ENCODE measurements at regions not wholly inside any gene's neighbourhood (a gene's known extent, or its start where the extent isn't known, plus 50 kb on each side); places are given as distances from the start of the nearest gene placed in this dataset.

DNA sequence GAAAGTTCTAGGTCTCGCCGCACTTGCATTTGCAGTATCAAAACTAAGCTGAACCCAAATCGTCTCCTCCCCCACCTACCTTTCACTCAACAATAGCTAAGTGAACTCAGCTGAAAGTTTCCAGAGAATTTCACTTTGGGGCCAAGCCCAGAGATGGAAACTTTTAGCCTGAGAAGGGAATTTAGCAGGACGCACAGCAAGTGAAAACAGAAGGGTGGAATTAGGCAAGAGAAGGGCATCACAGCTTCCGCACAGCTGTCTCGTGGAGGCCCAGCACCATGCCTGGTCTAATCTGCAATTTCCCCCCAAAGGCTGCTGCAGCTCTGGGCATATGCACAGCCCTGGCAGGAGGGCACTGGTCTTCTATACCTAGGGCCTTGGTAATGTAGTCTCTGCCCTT lies 262.0 kb downstream of the TNS1 start:
- DNase-seq (ENCODE audit: low spot score) = no peak
- Histone ChIP-seq H3K27me3 (no peaks in the 10 kb centered on the region), H3K27ac (no peak overlapping the region)

DNA sequence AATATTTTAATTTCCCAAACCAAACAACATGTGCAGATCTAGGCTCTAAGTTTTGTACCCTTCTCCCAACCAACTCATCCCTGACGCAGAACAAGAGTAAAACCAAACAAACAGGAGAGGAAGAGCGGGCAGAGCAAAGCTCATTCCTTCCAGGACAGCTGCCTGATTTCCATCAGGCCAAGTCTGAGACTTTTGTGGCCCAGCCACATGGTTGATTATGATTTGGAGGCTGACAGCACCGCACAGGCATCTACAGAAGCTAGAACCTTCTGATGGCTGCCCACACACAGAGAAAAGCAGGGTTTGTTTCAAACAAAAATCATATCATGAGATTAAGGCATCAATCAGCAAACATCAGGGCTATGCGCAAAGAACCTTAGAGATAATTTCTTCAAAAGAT lies 262.6 kb downstream of the TNS1 start:
- no peak overlapping the region for H3K4me2 ChIP-seq
- H3K27me3 ChIP-seq = no peaks in the 10 kb centered on the region
- no peak overlapping the region for H3K4me3 ChIP-seq
- no peak overlapping the region for H2AFZ ChIP-seq
- TF ChIP-seq CTCF (IDR thresholded peaks at IDR 0.05; ENCODE audit: poor library complexity) (no peak), EZH2 (IDR thresholded peaks at IDR 0.05; ENCODE audit: borderline replicate concordance) (no peak), EZH2phosphoT487 (IDR thresholded peaks at IDR 0.05; ENCODE audit: low read depth, severe bottlenecking, unreplicated experiment) (no peak)
- H3K9me2 ChIP-seq (replicated peaks; ENCODE audit: insufficient read depth) = no peaks in the 10 kb centered on the region
- no peaks in the 10 kb centered on the region for H4K20me1 ChIP-seq (ENCODE audit: insufficient read depth, poor library complexity, severe bottlenecking)
- H3K36me3 ChIP-seq (replicated peaks; ENCODE audit: insufficient read depth, low read depth) = no peaks in the 10 kb centered on the region
- H3K4me1 ChIP-seq (ENCODE audit: insufficient read depth) = no peaks in the 10 kb centered on the region
- no peaks in the 10 kb centered on the region for H3K9me3 ChIP-seq (ENCODE audit: low read depth)
- H3K79me2 ChIP-seq = no peaks in the 10 kb centered on the region
- WGBS (ENCODE audit: low lambda C conversion rate, missing lambda C conversion rate) = 87% methylated on average over 4 of the region's 4 CpGs
- no peak overlapping the region for H3K27ac ChIP-seq
- no peak for DNase-seq (ENCODE audit: low spot score)

More for the DNA sequence above, 262.0 kb downstream of the TNS1 start:
- Histone ChIP-seq H3K36me3 (replicated peaks; ENCODE audit: insufficient read depth, low read depth) (no peaks in the 10 kb centered on the region), H3K4me3 (no peak overlapping the region), H3K9me3 (ENCODE audit: low read depth) (no peaks in the 10 kb centered on the region), H4K20me1 (ENCODE audit: insufficient read depth, poor library complexity, severe bottlenecking) (no peaks in the 10 kb centered on the region), H3K79me2 (no peaks in the 10 kb centered on the region), H2AFZ (no peak overlapping the region), H3K4me1 (ENCODE audit: insufficient read depth) (no peaks in the 10 kb centered on the region), H3K9me2 (replicated peaks; ENCODE audit: insufficient read depth) (no peaks in the 10 kb centered on the region), H3K4me2 (no peak overlapping the region)
- WGBS (ENCODE audit: low lambda C conversion rate, missing lambda C conversion rate) = 97% methylated on average over 6 of the region's 6 CpGs
- TF ChIP-seq EZH2 (IDR thresholded peaks at IDR 0.05; ENCODE audit: borderline replicate concordance) (no peak), CTCF (IDR thresholded peaks at IDR 0.05; ENCODE audit: poor library complexity) (no peak), EZH2phosphoT487 (IDR thresholded peaks at IDR 0.05; ENCODE audit: low read depth, severe bottlenecking, unreplicated experiment) (no peak)

DNA sequence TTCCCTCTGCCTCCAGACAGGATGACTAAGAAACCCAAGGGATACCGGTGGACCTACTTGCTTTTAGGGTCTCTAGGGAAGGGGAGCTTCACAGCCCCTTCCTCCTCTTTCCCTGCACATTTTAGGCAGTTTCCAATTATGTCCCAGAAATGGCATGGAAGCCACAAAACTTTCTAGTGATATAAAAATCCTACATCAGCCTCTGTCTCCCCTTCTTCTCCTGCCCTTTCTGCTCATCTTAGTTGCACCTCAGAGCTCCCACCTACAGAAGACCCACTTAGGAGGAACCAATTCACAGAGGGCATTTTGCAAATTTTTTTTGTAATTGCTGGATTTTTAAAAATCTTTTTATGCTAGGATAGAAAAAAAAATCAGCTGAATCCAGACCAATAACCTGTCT lies 263.1 kb downstream of the TNS1 start:
- no peaks in the 10 kb centered on the region for H3K9me3 ChIP-seq (ENCODE audit: low read depth)
- DNase-seq (ENCODE audit: low spot score) = no peak
- H3K79me2 ChIP-seq = no peaks in the 10 kb centered on the region
- H2AFZ ChIP-seq = no peak overlapping the region
- no peaks in the 10 kb centered on the region for H3K9me2 ChIP-seq (replicated peaks; ENCODE audit: insufficient read depth)
- H3K27me3 ChIP-seq = no peaks in the 10 kb centered on the region
- H3K4me2 ChIP-seq = no peak overlapping the region
- TF ChIP-seq EZH2 (IDR thresholded peaks at IDR 0.05; ENCODE audit: borderline replicate concordance) (no peak), CTCF (IDR thresholded peaks at IDR 0.05; ENCODE audit: poor library complexity) (no peak), EZH2phosphoT487 (IDR thresholded peaks at IDR 0.05; ENCODE audit: low read depth, severe bottlenecking, unreplicated experiment) (no peak)
- WGBS (ENCODE audit: low lambda C conversion rate, missing lambda C conversion rate) = 86% methylated on average over 1 of the region's 1 CpG
- no peaks in the 10 kb centered on the region for H3K36me3 ChIP-seq (replicated peaks; ENCODE audit: insufficient read depth, low read depth)
- H4K20me1 ChIP-seq (ENCODE audit: insufficient read depth, poor library complexity, severe bottlenecking) = no peaks in the 10 kb centered on the region
- no peak overlapping the region for H3K4me3 ChIP-seq
- H3K27ac ChIP-seq = no peak overlapping the region
- no peaks in the 10 kb centered on the region for H3K4me1 ChIP-seq (ENCODE audit: insufficient read depth)

DNA sequence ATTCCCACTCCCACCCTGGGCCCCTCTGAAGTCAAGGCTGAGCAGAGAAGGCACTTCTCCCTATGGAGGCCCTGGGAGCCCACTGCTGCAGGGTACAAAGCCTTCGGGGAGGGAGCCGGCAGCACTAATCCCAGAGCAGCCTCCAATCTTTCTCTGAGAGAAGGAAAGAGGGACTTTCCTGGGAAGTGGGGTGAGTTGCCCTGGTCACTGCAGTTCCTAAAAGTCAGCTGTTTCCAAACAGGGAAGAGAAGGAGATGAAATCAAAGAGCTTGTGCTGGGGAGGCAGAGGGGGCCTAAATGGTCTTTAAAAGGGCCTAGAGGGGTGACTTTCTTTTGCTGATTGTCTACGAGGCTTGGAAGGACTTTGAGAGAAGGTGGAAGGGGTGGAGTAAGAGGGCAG lies 264.7 kb downstream of the TNS1 start:
- H3K27ac ChIP-seq = no peak overlapping the region
- WGBS (ENCODE audit: low lambda C conversion rate, missing lambda C conversion rate) = 84% methylated on average over 3 of the region's 3 CpGs

More for the DNA sequence above, 264.7 kb downstream of the TNS1 start:
- no peaks in the 10 kb centered on the region for H3K9me3 ChIP-seq (ENCODE audit: low read depth)
- H2AFZ ChIP-seq = no peak overlapping the region
- no peaks in the 10 kb centered on the region for H4K20me1 ChIP-seq (ENCODE audit: insufficient read depth, poor library complexity, severe bottlenecking)
- no peak for DNase-seq (ENCODE audit: low spot score)
- TF ChIP-seq EZH2 (IDR thresholded peaks at IDR 0.05; ENCODE audit: borderline replicate concordance) (no peak), CTCF (IDR thresholded peaks at IDR 0.05; ENCODE audit: poor library complexity) (no peak), EZH2phosphoT487 (IDR thresholded peaks at IDR 0.05; ENCODE audit: low read depth, severe bottlenecking, unreplicated experiment) (no peak)
- H3K27me3 ChIP-seq = no peaks in the 10 kb centered on the region
- no peak overlapping the region for H3K4me3 ChIP-seq
- H3K9me2 ChIP-seq (replicated peaks; ENCODE audit: insufficient read depth) = no peaks in the 10 kb centered on the region
- H3K79me2 ChIP-seq = no peaks in the 10 kb centered on the region
- no peaks in the 10 kb centered on the region for H3K4me1 ChIP-seq (ENCODE audit: insufficient read depth)
- no peaks in the 10 kb centered on the region for H3K36me3 ChIP-seq (replicated peaks; ENCODE audit: insufficient read depth, low read depth)
- H3K4me2 ChIP-seq = no peak overlapping the region
